Caco-2 (cell line): ENCODE measurements at regions not wholly inside any gene's neighbourhood (a gene's known extent, or its start where the extent isn't known, plus 50 kb on each side); places are given as distances from the start of the nearest gene placed in this dataset.

Experiments used
- BruUV-seq: library from RNA; stranded (reverse); fragments of 400-500 nt; replicated peaks from 2 replicates; lab custom pipeline; 2021; lab: Mats Ljungman, UMichigan
- CTCF ChIA-PET: fragments of 300-600 bp; sonication (Branson Sonifier 250); formaldehyde crosslinking; loops from one replicate; lab custom pipeline; 2022; ENCODE audit warnings: antibody characterized with exemption; lab: Charles Lee
- POLR2A ChIA-PET: fragments of 300-600 bp; sonication (Branson Sonifier 250); formaldehyde crosslinking; loops from one replicate; lab custom pipeline; 2022; ENCODE audit warnings: antibody characterized with exemption; lab: Charles Lee
- DNase-seq, 2 experiments: peaks; one replicate each; pipeline versions ENCODE4 v3.0.0 to v3.0.0-alpha.2; 2020 to 2022
- H3K27me3 ChIP-seq: replicated peaks from 2 replicates; pipeline ENCODE4 v1.6.0; 2011; ENCODE audit warnings: low read length; ENCODE audit not compliant: control insufficient read depth, insufficient read depth
- H3K36me3 ChIP-seq: 2 replicates; pipeline ENCODE4 v1.5.1; 2011; ENCODE audit warnings: low read length; ENCODE audit not compliant: control insufficient read depth, insufficient read depth
- H3K4me1 ChIP-seq: fragments of 250-450 bp; sonication (Bioruptor Pico); 2 replicates; pipeline ENCODE4 v1.5.1; 2020; ENCODE audit warnings: mild to moderate bottlenecking
- H3K4me3 ChIP-seq: 2 replicates; pipeline ENCODE4 v1.5.1; 2011; ENCODE audit warnings: low read depth, mild to moderate bottlenecking, control low read depth, low read length
- H3K9me3 ChIP-seq: fragments of 250-450 bp; sonication (Bioruptor Pico); 2 replicates; pipeline ENCODE4 v1.5.1; 2020; ENCODE audit warnings: mild to moderate bottlenecking, moderate library complexity
- H3K27ac Mint-ChIP-seq: one replicate; pipeline ENCODE4 v1.8.0; 2022; ENCODE audit warnings: mixed read lengths; ENCODE audit not compliant: unreplicated experiment
- H3K27me3 Mint-ChIP-seq: one replicate; pipeline ENCODE4 v1.8.0; 2022; ENCODE audit warnings: mixed read lengths; ENCODE audit not compliant: insufficient read depth, unreplicated experiment
- H3K36me3 Mint-ChIP-seq: one replicate; pipeline ENCODE4 v1.8.0; 2022; ENCODE audit warnings: mild to moderate bottlenecking, mixed read lengths; ENCODE audit not compliant: insufficient read depth, unreplicated experiment
- H3K4me1 Mint-ChIP-seq: one replicate; pipeline ENCODE4 v1.8.0; 2022; ENCODE audit warnings: low read depth, mixed read lengths; ENCODE audit not compliant: unreplicated experiment
- H3K4me3 Mint-ChIP-seq: one replicate; pipeline ENCODE4 v1.8.0; 2022; ENCODE audit warnings: mild to moderate bottlenecking, moderate library complexity, mixed read lengths; ENCODE audit not compliant: unreplicated experiment
- H3K9me3 Mint-ChIP-seq: one replicate; pipeline ENCODE4 v1.8.0; 2022; ENCODE audit warnings: mixed read lengths; ENCODE audit not compliant: unreplicated experiment
- CTCF ChIP-seq, 2 experiments: fragments of 200-600 bp in 1 of 2; IDR thresholded peaks; 1 replicate in 1 of 2; 2 replicates in 1 of 2; pipeline versions ENCODE4 v1.5.1 to v1.8.0; 2011 to 2022; ENCODE audit warnings: antibody characterized with exemption in 1 of 2, control low read depth in 1 of 2, inconsistent platforms in 1 of 2, low read depth in 1 of 2, low read length in 1 of 2, mild to moderate bottlenecking in 1 of 2, moderate library complexity in 1 of 2; ENCODE audit not compliant: insufficient read depth in 1 of 2, severe bottlenecking in 1 of 2, unreplicated experiment in 1 of 2
- intact Hi-C: fragments of 100-400 bp; cut with micrococcal nuclease; formaldehyde crosslinking; loops from one replicate; pipeline ENCODE4 v1.10.0; 2022; ENCODE audit not compliant: unreplicated experiment

GRCh38 chr6:113363866-113364265 is 493.3 kb upstream of the MARCKS start:
- ChIA-PET CTCF (no interaction called here), POLR2A (no interaction called here)
- no peak for DNase-seq
- H3K9me3 ChIP-seq, result no peaks in the 10 kb centered on the region
- peaks cover 27% of the 10 kb centered on the region for H3K4me1 ChIP-seq
- no peak overlapping the region for H3K4me3 Mint-ChIP-seq
- no peaks in the 10 kb centered on the region for H3K36me3 Mint-ChIP-seq
- intact Hi-C loops, result no loop called here
- H3K36me3 ChIP-seq, result no peaks in the 10 kb centered on the region
- TF ChIP-seq CTCF (IDR thresholded peaks at IDR 0.05; ENCODE audit: insufficient read depth in 1 of 2, low read depth in 1 of 2, low read length in 1 of 2, severe bottlenecking in 1 of 2, unreplicated experiment in 1 of 2), result no peak
- H3K27me3 Mint-ChIP-seq, result no peaks in the 10 kb centered on the region
- H3K27me3 ChIP-seq, result no peaks in the 10 kb centered on the region
- no TSS peak for BruUV-seq
- peaks cover 9% of the 10 kb centered on the region for H3K4me1 Mint-ChIP-seq
- H3K4me3 ChIP-seq, result no peak overlapping the region
- H3K27ac Mint-ChIP-seq, result no peak overlapping the region
- H3K9me3 Mint-ChIP-seq, result no peaks in the 10 kb centered on the region

DNA sequence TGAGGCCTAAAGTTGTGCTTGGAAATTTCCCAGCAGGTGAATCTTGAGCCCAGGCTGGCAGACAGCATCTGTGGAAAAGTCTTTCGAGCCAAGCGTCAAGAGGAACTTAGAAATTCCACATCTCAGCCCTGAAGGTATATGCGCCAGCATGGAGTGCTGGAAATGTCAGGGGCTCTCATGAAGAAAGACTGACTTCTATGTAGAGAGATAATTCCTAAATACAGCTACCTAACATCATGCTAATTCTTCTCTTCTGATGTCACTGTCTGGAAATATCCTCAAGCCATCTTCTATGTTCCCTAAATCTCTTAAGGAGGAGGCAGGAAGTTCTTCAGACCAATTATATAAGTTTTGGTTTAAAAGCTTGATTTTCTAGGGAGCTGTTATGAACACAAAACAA is 492.4 kb upstream of the MARCKS start:
- peaks cover 24% of the 10 kb centered on the region for H3K4me1 ChIP-seq
- ChIA-PET CTCF (interaction anchor here (0.6 to 0.7 kb wide), 2 partner anchors 9 to 58 kb away, joined by 3 to 6 read pairs; no protein-coding TSS in a partner anchor), POLR2A (interaction anchor here (0.8 kb wide), 1 partner anchor 47 kb away, joined by 14 read pairs; no protein-coding TSS in a partner anchor)
- no peak for TF ChIP-seq CTCF (IDR thresholded peaks at IDR 0.05; ENCODE audit: insufficient read depth in 1 of 2, low read depth in 1 of 2, low read length in 1 of 2, severe bottlenecking in 1 of 2, unreplicated experiment in 1 of 2)
- H3K36me3 Mint-ChIP-seq, result no peaks in the 10 kb centered on the region
- H3K9me3 Mint-ChIP-seq, result no peaks in the 10 kb centered on the region
- H3K4me3 ChIP-seq, result no peak overlapping the region
- H3K27me3 Mint-ChIP-seq, result no peaks in the 10 kb centered on the region
- H3K27ac Mint-ChIP-seq, result no peak overlapping the region
- BruUV-seq, result no TSS peak
- intact Hi-C loops, result no loop called here
- H3K9me3 ChIP-seq, result no peaks in the 10 kb centered on the region
- H3K4me1 Mint-ChIP-seq, result peaks cover 9% of the 10 kb centered on the region
- H3K36me3 ChIP-seq, result no peaks in the 10 kb centered on the region
- DNase-seq, result no peak
- no peaks in the 10 kb centered on the region for H3K27me3 ChIP-seq
- H3K4me3 Mint-ChIP-seq, result no peak overlapping the region

GRCh38 chr6:113365191-113365590 is 492.0 kb upstream of the MARCKS start:
- no peaks in the 10 kb centered on the region for H3K36me3 Mint-ChIP-seq
- Histone ChIP-seq H3K4me1 (peaks cover 20% of the 10 kb centered on the region), H3K4me3 (no peak overlapping the region), H3K27me3 (no peaks in the 10 kb centered on the region), H3K36me3 (no peaks in the 10 kb centered on the region), H3K9me3 (no peaks in the 10 kb centered on the region)
- no peak for TF ChIP-seq CTCF (IDR thresholded peaks at IDR 0.05; ENCODE audit: insufficient read depth in 1 of 2, low read depth in 1 of 2, low read length in 1 of 2, severe bottlenecking in 1 of 2, unreplicated experiment in 1 of 2)
- POLR2A ChIA-PET, result interaction anchor here (0.8 kb wide), 1 partner anchor 47 kb away, joined by 14 read pairs; no protein-coding TSS in a partner anchor
- no TSS peak for BruUV-seq
- H3K4me1 Mint-ChIP-seq, result peaks cover 9% of the 10 kb centered on the region
- H3K4me3 Mint-ChIP-seq, result no peak overlapping the region
- H3K27ac Mint-ChIP-seq, result no peak overlapping the region
- intact Hi-C loops, result no loop called here
- CTCF ChIA-PET, result interaction anchor here (0.6 to 0.7 kb wide), 2 partner anchors 9 to 59 kb away, joined by 3 to 6 read pairs; no protein-coding TSS in a partner anchor
- no peaks in the 10 kb centered on the region for H3K9me3 Mint-ChIP-seq
- DNase-seq, result peak in 1 of 2 experiments; percentile 20
- no peaks in the 10 kb centered on the region for H3K27me3 Mint-ChIP-seq
